Loucy (cell line): ENCODE measurements at regions not wholly inside any gene's neighbourhood (a gene's known extent, or its start where the extent isn't known, plus 50 kb on each side); places are given as distances from the start of the nearest gene placed in this dataset.

Experiments
- H2AFZ ChIP-seq: fragments of 200-600 bp; sonication (generic); 2 replicates; pipeline ENCODE4 v1.6.0; 2016; ENCODE audit warnings: antibody characterized with exemption, mild to moderate bottlenecking, low read length, moderate library complexity
- H3F3A ChIP-seq: fragments of 200-600 bp; 2 replicates; pipeline ENCODE4 v1.6.0; 2016; ENCODE audit warnings: antibody characterized with exemption, low read depth, mild to moderate bottlenecking
- H3K27me3 ChIP-seq: fragments of 200-600 bp; sonication (generic); 2 replicates; pipeline ENCODE4 v1.6.1; 2014; ENCODE audit warnings: low read length, mild to moderate bottlenecking; ENCODE audit not compliant: insufficient read depth, poor library complexity, severe bottlenecking
- H3K36me3 ChIP-seq: fragments of 200-600 bp; sonication (generic); 2 replicates; pipeline ENCODE4 v1.6.1; 2016; ENCODE audit warnings: low read length; ENCODE audit not compliant: insufficient read depth
- H3K4me1 ChIP-seq: fragments of 200-600 bp; sonication (generic); 2 replicates; pipeline ENCODE4 v1.5.1; 2014; ENCODE audit warnings: low read length, mild to moderate bottlenecking; ENCODE audit not compliant: insufficient read depth, poor library complexity, severe bottlenecking
- H3K4me2 ChIP-seq: fragments of 200-600 bp; sonication (generic); 2 replicates; pipeline ENCODE4 v1.6.0; 2014; ENCODE audit warnings: antibody characterized with exemption, low read length, low read depth, mild to moderate bottlenecking; ENCODE audit not compliant: poor library complexity, severe bottlenecking
- H3K4me3 ChIP-seq: fragments of 200-600 bp; sonication (generic); 2 replicates; pipeline ENCODE4 v1.5.1; 2014; ENCODE audit warnings: low read length, mild to moderate bottlenecking, mixed read lengths; ENCODE audit not compliant: poor library complexity, severe bottlenecking
- H3K79me2 ChIP-seq: fragments of 200-600 bp; sonication (generic); 2 replicates; pipeline ENCODE4 v1.6.1; 2014; ENCODE audit warnings: low read length; ENCODE audit not compliant: insufficient read depth
- H3K9ac ChIP-seq: fragments of 200-600 bp; sonication (generic); 2 replicates; pipeline ENCODE4 v1.6.0; 2014; ENCODE audit warnings: mild to moderate bottlenecking, low read depth, low read length, moderate library complexity; ENCODE audit not compliant: poor library complexity, severe bottlenecking
- H3K9me2 ChIP-seq: fragments of 200-600 bp; sonication (generic); replicated peaks from 2 replicates; pipeline ENCODE4 v1.6.1; 2016; ENCODE audit warnings: low read depth, low read length, mixed read lengths
- H3K9me3 ChIP-seq: fragments of 200-600 bp; sonication (generic); 2 replicates; pipeline ENCODE4 v1.6.1; 2014; ENCODE audit warnings: mild to moderate bottlenecking, antibody characterized with exemption, low read length, low read depth; ENCODE audit not compliant: insufficient read depth
- H4K20me1 ChIP-seq: fragments of 200-600 bp; sonication (generic); 2 replicates; pipeline ENCODE4 v1.6.0; 2014; ENCODE audit warnings: antibody characterized with exemption, low read length, mild to moderate bottlenecking; ENCODE audit not compliant: insufficient read depth, poor library complexity, severe bottlenecking
- EZH2phosphoT487 ChIP-seq: fragments of 200-600 bp; IDR thresholded peaks from 2 replicates; pipeline ENCODE4 v1.6.1; 2018; ENCODE audit warnings: antibody characterized with exemption, mild to moderate bottlenecking, moderate library complexity, borderline replicate concordance
- TF ChIP-seq, protein P1 (sequence below): fragments of 200-600 bp; sonication (generic); conservative IDR thresholded peaks from 2 replicates; pipeline ENCODE4 v1.5.1; 2014; ENCODE audit warnings: mild to moderate bottlenecking, antibody characterized with exemption, low read length

DNA sequence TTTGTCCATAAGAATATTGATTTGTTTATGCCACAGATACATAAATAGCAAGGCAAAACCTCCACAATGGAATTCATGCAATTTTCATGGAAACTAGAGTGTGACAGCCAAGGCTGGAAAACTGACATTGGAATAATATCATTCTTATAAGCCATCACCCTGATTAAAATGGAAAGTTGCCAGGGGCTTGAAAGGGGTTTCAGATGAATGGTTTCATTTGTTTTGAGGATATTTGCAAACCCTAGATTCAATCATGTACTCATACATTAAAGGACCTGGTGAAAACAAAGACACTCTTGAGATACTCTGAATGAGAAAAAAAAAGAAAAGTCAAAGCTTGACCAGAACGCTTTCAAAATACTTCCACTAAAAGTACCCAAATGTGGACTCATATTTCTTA, 205.7 kb downstream of the DIO2 start:
- no peak overlapping the region for H2AFZ ChIP-seq
- H3K79me2 ChIP-seq: no peaks in the 10 kb centered on the region
- no peak overlapping the region for H3K4me2 ChIP-seq
- H3K9ac ChIP-seq: no peak overlapping the region
- no peak overlapping the region for H3K4me3 ChIP-seq
- no peaks in the 10 kb centered on the region for H3K9me2 ChIP-seq
- no peaks in the 10 kb centered on the region for H3K27me3 ChIP-seq
- H3F3A ChIP-seq: no peaks in the 10 kb centered on the region
- H3K9me3 ChIP-seq: no peaks in the 10 kb centered on the region
- no peaks in the 10 kb centered on the region for H3K36me3 ChIP-seq
- no peaks in the 10 kb centered on the region for H3K4me1 ChIP-seq
- no peaks in the 10 kb centered on the region for H4K20me1 ChIP-seq
- no peak for TF ChIP-seq EZH2phosphoT487
- TF ChIP-seq, protein P1, sequence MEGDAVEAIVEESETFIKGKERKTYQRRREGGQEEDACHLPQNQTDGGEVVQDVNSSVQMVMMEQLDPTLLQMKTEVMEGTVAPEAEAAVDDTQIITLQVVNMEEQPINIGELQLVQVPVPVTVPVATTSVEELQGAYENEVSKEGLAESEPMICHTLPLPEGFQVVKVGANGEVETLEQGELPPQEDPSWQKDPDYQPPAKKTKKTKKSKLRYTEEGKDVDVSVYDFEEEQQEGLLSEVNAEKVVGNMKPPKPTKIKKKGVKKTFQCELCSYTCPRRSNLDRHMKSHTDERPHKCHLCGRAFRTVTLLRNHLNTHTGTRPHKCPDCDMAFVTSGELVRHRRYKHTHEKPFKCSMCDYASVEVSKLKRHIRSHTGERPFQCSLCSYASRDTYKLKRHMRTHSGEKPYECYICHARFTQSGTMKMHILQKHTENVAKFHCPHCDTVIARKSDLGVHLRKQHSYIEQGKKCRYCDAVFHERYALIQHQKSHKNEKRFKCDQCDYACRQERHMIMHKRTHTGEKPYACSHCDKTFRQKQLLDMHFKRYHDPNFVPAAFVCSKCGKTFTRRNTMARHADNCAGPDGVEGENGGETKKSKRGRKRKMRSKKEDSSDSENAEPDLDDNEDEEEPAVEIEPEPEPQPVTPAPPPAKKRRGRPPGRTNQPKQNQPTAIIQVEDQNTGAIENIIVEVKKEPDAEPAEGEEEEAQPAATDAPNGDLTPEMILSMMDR: no peak

GRCh38 chr14:80004871-80005270, 206.4 kb downstream of the DIO2 start:
- Histone ChIP-seq H3K4me1 (no peaks in the 10 kb centered on the region), H3K79me2 (no peaks in the 10 kb centered on the region), H4K20me1 (no peaks in the 10 kb centered on the region), H3F3A (no peaks in the 10 kb centered on the region), H3K9ac (no peak overlapping the region), H3K36me3 (no peaks in the 10 kb centered on the region), H3K4me3 (no peak overlapping the region), H3K4me2 (no peak overlapping the region), H3K9me2 (no peaks in the 10 kb centered on the region), H3K9me3 (no peaks in the 10 kb centered on the region), H2AFZ (no peak overlapping the region), H3K27me3 (no peaks in the 10 kb centered on the region)
- TF ChIP-seq EZH2phosphoT487: no peak
- TF ChIP-seq, protein P1: no peak

GRCh38 chr14:80003138-80003537, 208.2 kb downstream of the DIO2 start:
- Histone ChIP-seq H3K79me2 (no peaks in the 10 kb centered on the region), H3K4me1 (no peaks in the 10 kb centered on the region), H3K27me3 (no peaks in the 10 kb centered on the region), H3K4me3 (no peak overlapping the region), H3K36me3 (no peaks in the 10 kb centered on the region), H3K4me2 (no peak overlapping the region), H2AFZ (no peak overlapping the region), H3K9me2 (no peaks in the 10 kb centered on the region), H3K9ac (no peak overlapping the region), H3F3A (no peaks in the 10 kb centered on the region), H3K9me3 (no peaks in the 10 kb centered on the region), H4K20me1 (no peaks in the 10 kb centered on the region)
- TF ChIP-seq, protein P1: no peak
- TF ChIP-seq EZH2phosphoT487: no peak
